ENCODE measurements at regions not wholly inside any gene's neighbourhood (a gene's known extent, or its start where the extent isn't known, plus 50 kb on each side); places are given as distances from the start of the nearest gene placed in this dataset.

- no peak for DNase-seq
Observed at GRCh38 chr5:58246461-58246944, 213.4 kb downstream of the PLK2 start.

DNA sequence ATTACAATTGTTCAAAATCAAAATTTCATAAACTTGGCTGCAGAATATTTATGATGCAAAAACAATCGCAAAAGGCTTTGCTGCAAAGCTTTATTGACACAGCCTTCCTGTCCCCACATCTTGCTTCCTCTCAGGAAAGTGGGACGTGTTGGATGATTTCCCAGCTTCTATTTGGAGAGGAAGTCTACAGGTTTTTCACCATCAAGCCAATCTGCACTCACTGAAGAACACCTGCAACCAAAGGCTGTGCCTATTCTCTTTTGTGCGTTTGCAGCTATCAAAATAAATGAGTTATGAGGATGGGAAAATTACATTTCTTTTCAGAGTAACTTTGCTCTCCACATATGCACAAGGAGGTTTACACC, 214.4 kb downstream of the PLK2 start:
- no peak for DNase-seq

DNA sequence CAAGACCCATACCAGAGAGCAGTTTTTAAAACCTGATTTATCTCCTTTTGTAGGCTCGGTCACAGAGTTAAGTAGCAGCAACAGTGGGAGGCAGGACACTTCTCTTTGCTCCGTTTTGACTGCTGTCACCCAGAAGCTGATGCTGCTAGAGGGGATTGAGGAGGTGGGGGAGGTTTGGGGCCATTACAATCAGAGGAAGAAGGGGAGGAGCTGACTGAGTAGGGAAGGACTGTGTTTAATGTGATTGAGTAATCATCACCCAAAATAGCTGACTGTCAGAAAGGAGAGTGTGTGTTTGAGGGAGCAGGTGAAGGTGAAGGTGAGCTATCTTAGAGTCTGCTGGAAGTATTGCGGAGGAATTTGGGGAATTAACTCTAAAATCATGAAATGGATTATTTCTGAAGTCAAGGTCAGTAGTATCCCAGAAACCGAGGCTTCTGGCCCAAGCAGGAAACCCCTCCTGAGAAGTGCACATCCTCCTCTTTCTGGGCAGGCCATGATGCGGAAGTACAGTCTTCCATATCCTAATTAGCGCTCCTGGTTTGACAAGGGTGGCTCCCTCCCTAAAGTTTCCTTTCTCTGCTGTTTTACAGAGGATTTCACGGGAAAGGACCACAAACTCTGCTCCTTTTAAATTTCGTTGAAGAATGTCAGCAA, 214.9 kb downstream of the PLK2 start:
- no peak for DNase-seq

DNA sequence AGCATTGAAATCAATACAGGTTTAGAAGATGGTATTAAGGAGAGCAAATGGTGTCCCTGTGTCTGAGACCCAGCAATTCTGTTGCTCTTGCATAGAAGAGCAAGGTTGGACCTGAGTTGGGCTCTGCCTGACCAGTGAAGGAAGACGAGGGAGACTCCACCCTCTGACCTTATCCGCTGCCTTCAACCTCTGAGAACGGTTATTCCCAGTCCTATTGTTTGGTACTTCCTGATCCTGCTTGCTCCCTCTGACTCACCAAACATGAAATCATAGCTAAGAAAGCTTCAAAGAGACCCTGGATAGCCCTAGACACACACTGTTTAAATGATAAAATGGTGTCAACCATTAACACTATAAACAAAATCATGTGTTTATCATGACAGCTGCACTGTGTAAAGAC, 218.5 kb downstream of the PLK2 start:
- no peak for DNase-seq

GRCh38 chr5:58240322-58240721, 219.6 kb downstream of the PLK2 start:
- DNase-seq: no peak

GRCh38 chr5:58239731-58240130, 220.2 kb downstream of the PLK2 start:
- DNase-seq: no peak

DNA sequence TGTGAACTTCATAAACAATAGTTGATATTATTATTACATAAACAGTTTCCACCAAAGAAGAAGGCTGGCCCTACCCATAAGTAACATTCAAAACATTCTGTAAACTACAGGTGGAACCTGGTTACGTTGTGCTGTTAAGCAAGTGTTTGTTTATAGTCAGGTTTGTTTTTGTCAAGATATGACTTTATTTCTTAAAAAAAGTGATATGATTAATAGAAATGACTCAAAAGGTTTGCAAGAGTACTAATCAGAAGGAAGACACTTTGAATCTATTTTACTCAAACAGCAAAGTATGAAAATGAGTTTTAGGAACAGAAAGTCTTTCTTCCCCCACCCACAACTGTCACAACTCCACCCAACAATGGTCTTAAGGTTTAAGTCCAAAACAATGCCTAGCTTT, 220.8 kb downstream of the PLK2 start:
- no peak for DNase-seq

- DNase-seq: no peak
Observed at GRCh38 chr5:58236498-58236897, 223.4 kb downstream of the PLK2 start.

DNA sequence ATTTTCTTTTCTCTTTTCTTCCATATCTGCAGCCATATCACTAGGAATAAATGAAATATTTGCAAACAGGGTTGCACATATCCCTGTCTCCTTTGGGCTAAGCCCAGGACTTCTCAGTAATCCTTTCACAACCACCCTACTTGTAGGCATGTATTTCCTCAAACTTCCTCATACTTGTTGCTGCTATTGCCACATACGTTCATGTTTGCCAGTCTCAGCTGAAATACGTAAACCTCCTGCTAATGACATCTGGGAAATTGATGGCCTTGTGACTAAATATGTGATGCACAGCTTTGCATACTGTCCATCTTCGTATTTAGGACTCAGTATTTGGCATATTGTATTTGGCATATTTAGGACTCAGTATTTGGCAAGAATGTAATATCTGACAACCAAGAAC, 224.6 kb downstream of the PLK2 start:
- DNase-seq: no peak

DNA sequence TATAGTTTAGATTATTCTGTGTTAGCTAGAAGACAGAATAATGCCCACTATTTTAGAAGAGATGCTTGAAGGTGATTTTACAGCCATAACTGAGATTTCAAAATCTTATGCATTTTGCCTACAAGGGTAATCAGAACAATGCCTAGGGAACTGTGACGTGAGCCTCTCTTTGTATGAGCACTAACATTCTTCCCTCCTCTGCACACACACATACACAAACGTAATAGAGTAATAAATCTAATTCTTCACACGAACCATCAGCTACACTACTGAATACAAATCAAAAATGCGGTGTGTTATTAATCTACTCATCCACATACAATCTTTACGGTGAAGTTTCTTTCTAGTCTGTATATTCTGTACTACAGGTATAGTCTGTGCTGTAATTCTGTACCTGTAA, 227.8 kb downstream of the PLK2 start:
- no peak for DNase-seq

- DNase-seq: no peak
Observed at GRCh38 chr5:58231041-58231440, 228.8 kb downstream of the PLK2 start.

- DNase-seq: no peak
Observed at GRCh38 chr5:58228896-58229295, 231.0 kb downstream of the PLK2 start.

- DNase-seq: no peak
Observed at GRCh38 chr5:58227858-58228257, 232.0 kb downstream of the PLK2 start.

- no peak for DNase-seq
Observed at GRCh38 chr5:58224661-58225060, 235.2 kb downstream of the PLK2 start.

GRCh38 chr5:58224221-58224620, 235.7 kb downstream of the PLK2 start:
- DNase-seq: no peak

DNA sequence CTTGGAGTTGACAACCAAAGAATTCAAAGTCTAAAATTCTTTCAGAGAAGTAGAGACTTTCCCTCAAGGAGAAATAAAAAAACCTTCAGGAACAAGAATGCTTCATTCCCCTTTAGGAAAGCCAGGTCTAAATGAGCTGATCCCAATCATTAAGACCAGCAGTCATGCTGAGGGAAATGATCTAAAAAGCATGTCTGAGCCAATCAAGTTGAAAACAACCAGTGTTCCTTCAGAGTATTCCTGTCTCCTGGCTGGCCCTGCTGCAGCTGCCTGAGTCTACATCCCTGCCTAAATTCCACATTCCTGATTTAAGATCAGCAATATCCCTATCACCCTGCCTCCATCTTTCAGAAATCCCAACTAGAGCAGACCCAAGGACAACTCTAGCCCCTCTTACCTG, 244.5 kb downstream of the PLK2 start:
- DNase-seq: no peak

DNA sequence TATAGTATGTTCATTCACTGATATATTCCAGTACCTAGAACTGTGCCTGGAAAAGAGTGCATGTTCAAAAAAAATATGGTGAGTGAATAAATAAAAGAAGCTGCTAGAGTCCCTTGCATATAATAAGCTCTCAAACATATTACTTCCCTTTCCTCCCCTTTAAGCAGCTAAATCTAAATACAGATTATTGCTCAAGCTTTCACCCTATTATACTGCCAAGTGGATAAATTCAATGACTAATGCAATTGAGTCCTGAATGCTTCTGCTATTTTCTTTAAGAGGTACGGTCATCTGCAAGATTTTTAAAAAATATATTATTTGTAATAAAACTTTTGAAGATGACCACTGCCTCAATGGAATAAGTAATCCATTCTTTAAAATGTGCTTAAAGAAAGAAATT, 248.4 kb downstream of the PLK2 start:
- DNase-seq: no peak

GRCh38 chr5:58208674-58209073, 251.2 kb downstream of the PLK2 start:
- no peak for DNase-seq

GRCh38 chr5:58207076-58207475, 252.8 kb downstream of the PLK2 start:
- DNase-seq: no peak

GRCh38 chr5:58204966-58205365, 254.9 kb downstream of the PLK2 start:
- DNase-seq: no peak

DNA sequence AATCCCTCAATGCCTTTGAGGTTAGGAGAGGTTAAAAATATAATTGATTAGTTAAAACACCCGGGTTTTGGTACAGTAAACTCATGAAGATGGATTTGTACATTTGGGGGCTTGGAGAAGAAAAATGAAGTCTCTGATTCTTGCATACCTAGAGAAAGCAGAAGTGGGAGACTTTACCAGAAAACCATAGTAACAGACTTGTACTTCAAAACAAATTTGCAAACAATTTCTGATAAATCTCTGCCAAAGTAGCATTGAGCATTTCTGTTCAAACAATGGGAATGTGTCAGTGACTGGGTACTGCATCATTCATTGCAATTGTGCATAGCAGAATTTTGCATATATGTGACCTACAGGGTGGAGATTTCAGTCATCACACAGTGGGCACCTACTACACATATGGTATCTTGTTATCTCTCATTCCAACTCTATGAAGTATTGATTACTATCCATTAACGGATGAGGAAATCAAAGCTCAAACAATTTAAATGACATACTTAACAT, 256.9 kb downstream of the PLK2 start:
- no peak for DNase-seq

- no peak for DNase-seq
Observed at GRCh38 chr5:58201922-58202648, 257.8 kb downstream of the PLK2 start.

GRCh38 chr5:58200451-58200850, 259.4 kb downstream of the PLK2 start:
- no peak for DNase-seq

DNA sequence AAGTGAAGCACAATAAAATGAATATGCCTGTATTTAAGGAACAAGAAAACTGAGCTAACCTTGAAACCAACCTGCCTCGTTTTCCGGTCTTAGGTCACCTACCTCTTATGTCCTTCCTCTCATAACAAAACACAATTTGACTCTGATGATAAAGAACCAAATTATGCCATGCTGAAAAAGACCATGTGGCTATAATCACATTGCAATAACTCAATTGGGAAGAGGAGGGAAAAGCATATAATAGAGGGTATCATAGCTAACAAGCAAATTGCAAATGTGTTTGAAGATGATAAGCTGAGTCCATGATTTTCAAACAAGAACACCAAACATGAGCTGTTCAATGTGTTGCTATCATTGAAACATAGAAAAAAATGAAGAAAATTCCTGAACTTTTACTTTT, 260.8 kb downstream of the PLK2 start:
- no peak for DNase-seq
